ENCODE measurements at regions not wholly inside any gene's neighbourhood (a gene's known extent, or its start where the extent isn't known, plus 50 kb on each side); places are given as distances from the start of the nearest gene placed in this dataset.

DNA sequence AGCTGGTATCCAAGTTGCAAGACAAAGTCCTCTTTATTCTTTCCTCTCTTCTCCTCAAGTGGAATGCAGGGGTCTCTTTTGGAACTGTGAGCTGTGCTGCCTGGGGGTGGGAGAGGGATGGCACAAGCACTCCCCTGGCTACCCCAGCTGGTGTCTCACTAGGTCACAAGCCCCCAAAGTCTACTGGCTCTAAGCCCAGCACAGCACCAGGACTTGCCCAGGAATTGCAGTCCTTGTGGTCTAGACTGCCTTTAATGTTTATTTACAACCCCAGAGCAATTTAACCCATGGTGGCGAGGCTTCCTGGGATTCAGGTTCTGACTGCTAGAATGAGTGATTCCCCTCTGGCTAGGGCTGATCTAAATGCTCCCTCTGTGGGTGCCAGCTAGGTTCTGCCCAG, 199.0 kb upstream of the STK17B start:
- Mint-ChIP-seq H3K27ac (ENCODE audit: unreplicated experiment) (no peak overlapping the region), H3K27me3 (ENCODE audit: low read depth) (no peaks in the 10 kb centered on the region), H3K9me3 (peaks cover 11% of the 10 kb centered on the region), H3K36me3 (ENCODE audit: low read depth) (peaks cover 6% of the 10 kb centered on the region), H3K4me1 (peaks cover 4% of the 10 kb centered on the region), H3K4me3 (no peak overlapping the region)
- no peak for TF ChIP-seq CTCF (conservative IDR thresholded peaks at IDR 0.05)
- no peak for DNase-seq (ENCODE audit: low read depth, low spot score)

GRCh38 chr2:196372276-196372809, 201.0 kb upstream of the STK17B start:
- Mint-ChIP-seq H3K27ac (ENCODE audit: unreplicated experiment) (no peak overlapping the region), H3K9me3 (peaks cover 11% of the 10 kb centered on the region), H3K4me1 (peaks cover 4% of the 10 kb centered on the region), H3K27me3 (ENCODE audit: low read depth) (no peaks in the 10 kb centered on the region), H3K4me3 (no peak overlapping the region), H3K36me3 (ENCODE audit: low read depth) (peaks cover 6% of the 10 kb centered on the region)
- no peak for DNase-seq (ENCODE audit: low read depth, low spot score)
- no peak for TF ChIP-seq CTCF (conservative IDR thresholded peaks at IDR 0.05)

DNA sequence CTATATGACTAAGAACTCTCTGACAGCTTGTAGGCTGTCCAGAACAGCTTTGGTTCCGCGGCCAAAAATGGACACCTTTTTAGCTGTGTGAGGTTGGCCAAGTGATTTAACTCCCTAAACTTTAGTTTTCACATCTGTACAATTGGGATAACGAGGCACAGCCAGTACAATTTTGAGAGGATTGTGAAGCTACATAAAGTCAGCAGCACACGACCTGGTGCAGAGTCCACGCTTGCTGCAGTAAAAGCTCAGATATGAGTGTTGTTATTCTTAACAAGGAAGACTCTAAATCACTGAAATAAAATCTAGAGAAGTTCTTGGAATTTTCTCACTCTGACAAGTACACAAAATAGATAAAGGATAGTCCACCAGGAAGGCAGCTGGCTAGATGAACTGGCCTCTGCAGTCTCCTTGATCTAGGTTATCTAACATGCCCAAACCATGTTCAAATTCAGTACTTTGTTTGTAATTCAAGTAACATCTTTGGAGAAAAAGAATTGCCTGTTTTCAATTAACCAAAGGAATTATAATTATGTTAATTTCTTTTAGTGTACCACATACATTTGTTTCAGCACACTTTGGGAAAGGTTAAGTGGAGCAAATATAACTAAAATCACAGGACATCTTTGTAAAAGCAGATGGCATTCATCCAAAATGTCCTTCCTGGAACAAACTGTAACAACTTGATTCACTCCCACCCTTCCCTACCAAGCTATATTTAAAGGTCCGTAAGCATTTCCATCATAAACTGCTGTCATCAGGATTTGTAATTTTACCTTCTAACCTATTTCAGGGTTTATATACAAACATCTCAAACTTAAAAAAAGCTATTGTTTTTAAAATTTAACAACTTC, 201.7 kb upstream of the STK17B start:
- no peak for TF ChIP-seq CTCF (conservative IDR thresholded peaks at IDR 0.05)
- DNase-seq (ENCODE audit: low read depth, low spot score): no peak
- Mint-ChIP-seq H3K27ac (ENCODE audit: unreplicated experiment) (no peak overlapping the region), H3K27me3 (ENCODE audit: low read depth) (no peaks in the 10 kb centered on the region), H3K36me3 (ENCODE audit: low read depth) (peaks cover 6% of the 10 kb centered on the region), H3K4me3 (no peak overlapping the region), H3K9me3 (peaks cover 10% of the 10 kb centered on the region), H3K4me1 (peaks cover 4% of the 10 kb centered on the region)

DNA sequence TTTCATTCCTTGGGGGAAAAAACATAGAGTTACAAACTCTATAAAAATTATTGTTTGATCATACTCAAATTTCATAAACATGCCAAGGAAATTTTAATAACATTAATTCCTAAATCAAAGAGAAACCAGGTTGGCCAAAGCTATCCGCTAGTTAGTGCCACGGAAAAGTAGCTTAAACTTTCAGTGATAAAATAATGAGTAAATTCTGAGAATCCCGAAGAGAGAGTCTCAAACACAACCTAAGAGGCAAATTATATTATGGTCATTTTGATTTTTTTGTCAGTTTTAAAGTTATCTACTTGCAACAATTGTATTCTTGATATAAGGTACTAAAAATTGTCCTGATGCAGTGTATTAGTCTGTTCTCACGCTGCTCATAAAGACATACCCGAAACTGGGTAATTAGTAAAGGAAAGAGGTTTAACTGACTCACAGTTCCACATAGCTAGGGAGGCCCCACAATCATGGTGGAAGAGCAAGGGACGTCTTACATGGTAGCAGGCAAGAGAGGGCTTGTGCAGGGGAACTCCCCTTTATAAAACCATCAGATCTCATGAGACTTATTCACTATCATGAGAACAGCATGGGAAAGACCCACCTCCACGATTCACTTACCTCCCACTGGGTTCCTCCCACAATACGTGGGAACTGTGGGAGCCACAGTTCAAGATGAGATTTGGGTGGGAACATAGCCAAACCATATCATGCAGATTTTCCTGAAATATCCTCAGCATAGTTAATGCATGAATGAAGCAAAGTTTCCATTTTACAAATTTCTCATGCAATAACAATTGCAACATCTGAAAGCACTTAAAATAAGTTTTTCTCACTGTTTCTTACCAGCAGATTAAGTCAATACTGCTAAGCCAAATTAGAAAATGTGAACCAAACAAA, 205.9 kb upstream of the STK17B start:
- Mint-ChIP-seq H3K27me3 (ENCODE audit: low read depth) (no peaks in the 10 kb centered on the region), H3K4me3 (no peak overlapping the region), H3K27ac (ENCODE audit: unreplicated experiment) (no peak overlapping the region), H3K4me1 (no peaks in the 10 kb centered on the region), H3K9me3 (peaks cover 2% of the 10 kb centered on the region), H3K36me3 (ENCODE audit: low read depth) (no peaks in the 10 kb centered on the region)
- no peak for TF ChIP-seq CTCF (conservative IDR thresholded peaks at IDR 0.05)
- no peak for DNase-seq (ENCODE audit: low read depth, low spot score)

- no peak overlapping the region for H3K27ac Mint-ChIP-seq (ENCODE audit: unreplicated experiment)
- no peaks in the 10 kb centered on the region for H3K9me3 Mint-ChIP-seq
- no peak overlapping the region for H3K4me3 Mint-ChIP-seq
- no peak for TF ChIP-seq CTCF (conservative IDR thresholded peaks at IDR 0.05)
- no peaks in the 10 kb centered on the region for H3K36me3 Mint-ChIP-seq (ENCODE audit: low read depth)
- no peak for DNase-seq (ENCODE audit: low read depth, low spot score)
- no peaks in the 10 kb centered on the region for H3K4me1 Mint-ChIP-seq
- H3K27me3 Mint-ChIP-seq (ENCODE audit: low read depth): no peaks in the 10 kb centered on the region
Observed at GRCh38 chr2:196379600-196379999, 208.2 kb upstream of the STK17B start.
